Prostate gland (tissue), 2 donors: ENCODE measurements at regions not wholly inside any gene's neighbourhood (a gene's known extent, or its start where the extent isn't known, plus 50 kb on each side); places are given as distances from the start of the nearest gene placed in this dataset.

Experiments
- DNase-seq: peaks from one replicate; pipeline ENCODE4 v3.0.0-alpha.2; 2019; ENCODE audit warnings: low spot score
- H3K27ac ChIP-seq, 2 donors: fragments of 200-600 bp; sonication (generic); 2 replicates each; pipeline ENCODE4 v1.5.1; 2017 to 2019
- H3K27me3 ChIP-seq: fragments of 200-600 bp; sonication (generic); replicated peaks from 2 replicates; pipeline ENCODE4 v1.5.1; 2019; ENCODE audit not compliant: insufficient read depth
- H3K36me3 ChIP-seq, 2 donors: fragments of 200-600 bp; sonication (generic); 1 replicate in 1 of 2; 2 replicates in 1 of 2; pipeline versions ENCODE4 v1.5.1 to v1.8.1; 2017 to 2019
- H3K4me1 ChIP-seq: fragments of 200-600 bp; sonication (generic); replicated peaks from 2 replicates; pipeline ENCODE4 v1.5.1; 2019
- H3K4me3 ChIP-seq, 2 donors: fragments of 200-600 bp; sonication (generic); 2 replicates each; pipeline ENCODE4 v1.5.1; 2017 to 2019
- H3K9me3 ChIP-seq: fragments of 200-600 bp; sonication (generic); 2 replicates; pipeline ENCODE4 v1.5.1; 2017
- CTCF ChIP-seq, 4 experiments: fragments of 200-600 bp in 2 of 4; fragments of 450-650 bp in 2 of 4; sonication (generic) in 2 of 4; IDR thresholded peaks; 1 replicate in 3 of 4; 2 replicates in 1 of 4; pipeline ENCODE4 v1.5.1; 2016 to 2019; ENCODE audit warnings: antibody characterized with exemption in 4 of 4, mild to moderate bottlenecking in 2 of 4, moderate library complexity in 2 of 4
- POLR2A ChIP-seq: fragments of 450-650 bp; IDR thresholded peaks from one replicate; pipeline ENCODE4 v1.6.1; 2016; ENCODE audit warnings: antibody characterized with exemption, mild to moderate bottlenecking
- POLR2AphosphoS5 ChIP-seq: sonication (generic); formaldehyde crosslinking; IDR thresholded peaks from one replicate; pipeline ENCODE4 v1.6.1; 2017; ENCODE audit warnings: antibody characterized with exemption
- WGBS: methylation state at CpG from one replicate; pipeline ENCODE4 v1.1.5; 2018; 5-methylcytosine and 5-hydroxymethylcytosine counted together
- intact Hi-C: fragments of 100-400 bp; cut with DNase I; formaldehyde crosslinking; loops from one replicate; pipeline ENCODE4 v1.14.2; 2022

DNA sequence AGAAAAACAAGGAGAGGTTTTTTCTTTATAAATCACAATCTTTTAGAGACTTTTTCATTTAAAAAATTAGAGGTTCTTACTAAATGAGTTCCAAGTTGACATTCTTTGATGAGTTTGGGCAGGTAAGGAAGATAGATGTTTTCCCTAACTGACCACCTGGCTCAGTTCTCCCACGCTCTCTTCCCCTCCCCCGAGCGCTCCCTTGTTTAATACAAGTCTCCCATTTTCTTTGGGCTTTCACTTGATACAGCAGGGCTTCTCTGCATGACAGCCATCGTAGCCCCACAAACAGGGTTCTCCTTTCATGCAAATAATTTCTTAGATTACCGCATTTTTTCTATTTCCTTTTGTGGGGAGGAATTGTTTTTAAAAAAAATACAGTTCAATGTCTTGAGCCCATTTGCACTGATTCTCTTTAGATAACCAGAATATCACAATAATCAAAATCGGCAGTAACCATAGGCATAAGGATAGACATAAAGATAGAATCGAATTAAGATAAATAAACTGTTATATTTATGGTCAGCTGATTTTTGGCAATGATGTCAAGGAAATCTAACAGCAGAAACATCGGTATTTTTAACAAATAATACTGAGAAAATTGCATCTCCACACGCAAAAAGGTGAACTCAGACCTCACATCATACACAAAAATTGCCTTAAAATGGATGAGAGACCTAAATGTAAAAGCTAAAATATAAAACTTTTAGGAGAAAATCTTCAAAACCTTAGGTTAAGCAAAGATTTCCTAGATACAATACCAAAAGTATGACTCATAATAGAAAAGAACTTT lies 325.4 kb downstream of the PIK3R1 start:
- H3K27ac ChIP-seq: no peak overlapping the region
- TF ChIP-seq POLR2AphosphoS5 (no peak), CTCF (IDR thresholded peaks at IDR 0.05) (no peak), POLR2A (no peak)
- no peaks in the 10 kb centered on the region for H3K27me3 ChIP-seq
- H3K4me3 ChIP-seq: no peak overlapping the region
- H3K4me1 ChIP-seq: no peaks in the 10 kb centered on the region
- no peaks in the 10 kb centered on the region for H3K9me3 ChIP-seq
- intact Hi-C loops: no loop called here
- no peak for DNase-seq
- whole genome bisulfite sequencing: 89% methylated on average over 9 of the region's 9 CpGs
- H3K36me3 ChIP-seq: no peaks in the 10 kb centered on the region

DNA sequence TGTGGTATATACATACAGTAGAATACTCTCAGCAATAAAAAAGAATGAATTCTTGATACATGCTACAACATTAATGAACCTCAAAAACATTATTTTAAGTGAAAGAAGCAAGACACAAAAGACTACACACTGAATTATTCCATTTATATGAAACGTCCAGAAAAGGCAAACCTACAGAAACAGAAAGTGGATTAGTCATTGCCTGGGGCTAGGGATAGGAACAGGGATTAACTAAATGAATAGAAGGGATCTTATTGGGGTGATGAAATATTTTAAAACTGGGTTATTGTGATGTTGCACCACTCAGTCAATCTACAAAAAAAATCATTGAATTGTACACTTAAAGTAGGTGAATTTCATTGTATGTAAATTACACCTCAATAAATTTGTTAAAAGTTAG lies 326.7 kb downstream of the PIK3R1 start:
- Histone ChIP-seq H3K4me3 (no peak overlapping the region), H3K4me1 (no peaks in the 10 kb centered on the region), H3K36me3 (no peaks in the 10 kb centered on the region), H3K9me3 (no peaks in the 10 kb centered on the region), H3K27ac (no peak overlapping the region), H3K27me3 (no peaks in the 10 kb centered on the region)
- TF ChIP-seq POLR2AphosphoS5: no peak
- no peak for TF ChIP-seq POLR2A
- TF ChIP-seq CTCF (IDR thresholded peaks at IDR 0.05): no peak
- 37% methylated on average over 1 of the region's 1 CpG for WGBS
- DNase-seq: no peak
- intact Hi-C loops: no loop called here

DNA sequence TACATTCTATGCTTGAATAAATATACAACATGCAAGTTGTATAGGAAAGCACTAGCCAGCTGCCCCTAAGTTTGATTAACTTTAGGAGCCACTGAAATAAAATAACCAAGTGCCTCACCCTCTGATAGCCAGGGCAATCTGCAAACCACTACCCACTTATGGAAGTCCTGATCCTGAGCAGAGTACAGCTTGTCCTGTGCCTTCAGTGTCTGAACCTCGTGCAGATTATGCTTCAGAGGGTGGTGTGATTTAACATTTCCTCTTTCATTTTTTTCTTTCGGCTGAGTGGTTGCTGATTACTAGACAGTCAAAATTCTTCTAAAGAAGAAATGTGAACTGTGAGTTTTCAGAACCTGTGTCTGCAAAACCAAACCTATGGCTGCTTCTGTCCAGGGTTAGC lies 327.7 kb downstream of the PIK3R1 start:
- H3K36me3 ChIP-seq: no peaks in the 10 kb centered on the region
- TF ChIP-seq POLR2A (no peak), CTCF (IDR thresholded peaks at IDR 0.05) (no peak), POLR2AphosphoS5 (peak; percentile 69)
- H3K27ac ChIP-seq: no peak overlapping the region
- no peak for DNase-seq
- H3K4me3 ChIP-seq: no peak overlapping the region
- no peaks in the 10 kb centered on the region for H3K4me1 ChIP-seq
- no peaks in the 10 kb centered on the region for H3K27me3 ChIP-seq
- intact Hi-C loops: no loop called here
- 27% methylated on average over 2 of the region's 2 CpGs for WGBS
- no peaks in the 10 kb centered on the region for H3K9me3 ChIP-seq

- peak; percentile 61 for DNase-seq
- Histone ChIP-seq H3K27me3 (no peaks in the 10 kb centered on the region), H3K4me1 (no peaks in the 10 kb centered on the region), H3K27ac (peak overlapping the region; percentile 1 to 53), H3K9me3 (no peaks in the 10 kb centered on the region), H3K36me3 (no peaks in the 10 kb centered on the region), H3K4me3 (no peak overlapping the region)
- TF ChIP-seq POLR2A (no peak), CTCF (IDR thresholded peaks at IDR 0.05) (no peak), POLR2AphosphoS5 (no peak)
- intact Hi-C loops: no loop called here
- 30% methylated on average over 8 of the region's 8 CpGs for WGBS
These were observed 328.6 kb downstream of the PIK3R1 start for GRCh38 chr5:68544091-68544647.
